ENCODE measurements at regions not wholly inside any gene's neighbourhood (a gene's known extent, or its start where the extent isn't known, plus 50 kb on each side); places are given as distances from the start of the nearest gene placed in this dataset.

DNA sequence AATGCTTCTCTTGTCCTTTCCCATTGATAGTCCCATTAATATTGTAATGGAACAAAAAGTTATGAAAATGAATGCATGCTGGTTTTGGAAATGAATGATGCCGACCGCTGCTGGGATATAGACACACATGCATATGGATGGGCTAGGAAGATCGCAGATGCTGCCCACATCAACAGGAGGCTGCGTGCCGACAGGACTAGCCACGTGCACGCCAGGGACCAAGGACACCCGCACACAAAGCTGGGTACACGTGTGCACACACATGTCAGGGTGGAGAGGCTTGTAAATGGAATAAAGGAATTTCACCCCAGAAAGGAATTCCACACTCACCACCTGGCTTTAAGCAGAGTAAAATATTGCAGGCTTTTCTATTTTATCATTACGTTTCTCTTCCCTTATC lies 153.8 kb upstream of the VASH1 start:
- no peak for ATAC-seq
- TF ChIP-seq ZNF8 (CRISPR knock-in tag; IDR thresholded peaks at IDR 0.05) (no peak), ARNTL (CRISPR knock-in tag; IDR thresholded peaks at IDR 0.05; ENCODE audit: borderline replicate concordance, low read depth) (no peak), OSR1 (CRISPR knock-in tag; IDR thresholded peaks at IDR 0.05) (no peak), ZFP3 (CRISPR knock-in tag; IDR thresholded peaks at IDR 0.05) (no peak), ZNF70 (CRISPR knock-in tag; IDR thresholded peaks at IDR 0.05) (no peak), ZC3H10 (CRISPR knock-in tag; IDR thresholded peaks at IDR 0.05) (no peak), RARB (CRISPR knock-in tag; IDR thresholded peaks at IDR 0.05) (no peak), ISL1 (CRISPR knock-in tag; IDR thresholded peaks at IDR 0.05) (no peak), BACH2 (CRISPR knock-in tag; IDR thresholded peaks at IDR 0.05; ENCODE audit: borderline replicate concordance) (no peak), ZFP30 (CRISPR knock-in tag; IDR thresholded peaks at IDR 0.05) (no peak), PPARA (CRISPR knock-in tag; IDR thresholded peaks at IDR 0.05; ENCODE audit: borderline replicate concordance) (no peak), CSDC2 (CRISPR knock-in tag; IDR thresholded peaks at IDR 0.05) (no peak), TOX (CRISPR knock-in tag; IDR thresholded peaks at IDR 0.05; ENCODE audit: borderline replicate concordance) (no peak), SNAI2 (CRISPR knock-in tag; IDR thresholded peaks at IDR 0.05) (no peak), GLIS3 (CRISPR knock-in tag; IDR thresholded peaks at IDR 0.05) (no peak)
- TF ChIP-seq, protein P1, sequence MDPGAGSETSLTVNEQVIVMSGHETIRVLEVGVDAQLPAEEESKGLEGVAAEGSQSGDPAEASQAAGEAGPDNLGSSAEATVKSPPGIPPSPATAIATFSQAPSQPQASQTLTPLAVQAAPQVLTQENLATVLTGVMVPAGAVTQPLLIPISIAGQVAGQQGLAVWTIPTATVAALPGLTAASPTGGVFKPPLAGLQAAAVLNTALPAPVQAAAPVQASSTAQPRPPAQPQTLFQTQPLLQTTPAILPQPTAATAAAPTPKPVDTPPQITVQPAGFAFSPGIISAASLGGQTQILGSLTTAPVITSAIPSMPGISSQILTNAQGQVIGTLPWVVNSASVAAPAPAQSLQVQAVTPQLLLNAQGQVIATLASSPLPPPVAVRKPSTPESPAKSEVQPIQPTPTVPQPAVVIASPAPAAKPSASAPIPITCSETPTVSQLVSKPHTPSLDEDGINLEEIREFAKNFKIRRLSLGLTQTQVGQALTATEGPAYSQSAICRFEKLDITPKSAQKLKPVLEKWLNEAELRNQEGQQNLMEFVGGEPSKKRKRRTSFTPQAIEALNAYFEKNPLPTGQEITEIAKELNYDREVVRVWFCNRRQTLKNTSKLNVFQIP (CRISPR knock-in tag; IDR thresholded peaks at IDR 0.05; ENCODE audit: borderline replicate concordance, low read depth) = no peak
- TF ChIP-seq, protein P2, sequence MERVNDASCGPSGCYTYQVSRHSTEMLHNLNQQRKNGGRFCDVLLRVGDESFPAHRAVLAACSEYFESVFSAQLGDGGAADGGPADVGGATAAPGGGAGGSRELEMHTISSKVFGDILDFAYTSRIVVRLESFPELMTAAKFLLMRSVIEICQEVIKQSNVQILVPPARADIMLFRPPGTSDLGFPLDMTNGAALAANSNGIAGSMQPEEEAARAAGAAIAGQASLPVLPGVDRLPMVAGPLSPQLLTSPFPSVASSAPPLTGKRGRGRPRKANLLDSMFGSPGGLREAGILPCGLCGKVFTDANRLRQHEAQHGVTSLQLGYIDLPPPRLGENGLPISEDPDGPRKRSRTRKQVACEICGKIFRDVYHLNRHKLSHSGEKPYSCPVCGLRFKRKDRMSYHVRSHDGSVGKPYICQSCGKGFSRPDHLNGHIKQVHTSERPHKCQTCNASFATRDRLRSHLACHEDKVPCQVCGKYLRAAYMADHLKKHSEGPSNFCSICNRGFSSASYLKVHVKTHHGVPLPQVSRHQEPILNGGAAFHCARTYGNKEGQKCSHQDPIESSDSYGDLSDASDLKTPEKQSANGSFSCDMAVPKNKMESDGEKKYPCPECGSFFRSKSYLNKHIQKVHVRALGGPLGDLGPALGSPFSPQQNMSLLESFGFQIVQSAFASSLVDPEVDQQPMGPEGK (CRISPR knock-in tag; IDR thresholded peaks at IDR 0.05; ENCODE audit: borderline replicate concordance) = no peak
- TF ChIP-seq, protein P3, sequence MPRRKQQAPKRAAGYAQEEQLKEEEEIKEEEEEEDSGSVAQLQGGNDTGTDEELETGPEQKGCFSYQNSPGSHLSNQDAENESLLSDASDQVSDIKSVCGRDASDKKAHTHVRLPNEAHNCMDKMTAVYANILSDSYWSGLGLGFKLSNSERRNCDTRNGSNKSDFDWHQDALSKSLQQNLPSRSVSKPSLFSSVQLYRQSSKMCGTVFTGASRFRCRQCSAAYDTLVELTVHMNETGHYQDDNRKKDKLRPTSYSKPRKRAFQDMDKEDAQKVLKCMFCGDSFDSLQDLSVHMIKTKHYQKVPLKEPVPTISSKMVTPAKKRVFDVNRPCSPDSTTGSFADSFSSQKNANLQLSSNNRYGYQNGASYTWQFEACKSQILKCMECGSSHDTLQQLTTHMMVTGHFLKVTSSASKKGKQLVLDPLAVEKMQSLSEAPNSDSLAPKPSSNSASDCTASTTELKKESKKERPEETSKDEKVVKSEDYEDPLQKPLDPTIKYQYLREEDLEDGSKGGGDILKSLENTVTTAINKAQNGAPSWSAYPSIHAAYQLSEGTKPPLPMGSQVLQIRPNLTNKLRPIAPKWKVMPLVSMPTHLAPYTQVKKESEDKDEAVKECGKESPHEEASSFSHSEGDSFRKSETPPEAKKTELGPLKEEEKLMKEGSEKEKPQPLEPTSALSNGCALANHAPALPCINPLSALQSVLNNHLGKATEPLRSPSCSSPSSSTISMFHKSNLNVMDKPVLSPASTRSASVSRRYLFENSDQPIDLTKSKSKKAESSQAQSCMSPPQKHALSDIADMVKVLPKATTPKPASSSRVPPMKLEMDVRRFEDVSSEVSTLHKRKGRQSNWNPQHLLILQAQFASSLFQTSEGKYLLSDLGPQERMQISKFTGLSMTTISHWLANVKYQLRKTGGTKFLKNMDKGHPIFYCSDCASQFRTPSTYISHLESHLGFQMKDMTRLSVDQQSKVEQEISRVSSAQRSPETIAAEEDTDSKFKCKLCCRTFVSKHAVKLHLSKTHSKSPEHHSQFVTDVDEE (CRISPR knock-in tag; IDR thresholded peaks at IDR 0.05) = no peak
- TF ChIP-seq, protein P4, sequence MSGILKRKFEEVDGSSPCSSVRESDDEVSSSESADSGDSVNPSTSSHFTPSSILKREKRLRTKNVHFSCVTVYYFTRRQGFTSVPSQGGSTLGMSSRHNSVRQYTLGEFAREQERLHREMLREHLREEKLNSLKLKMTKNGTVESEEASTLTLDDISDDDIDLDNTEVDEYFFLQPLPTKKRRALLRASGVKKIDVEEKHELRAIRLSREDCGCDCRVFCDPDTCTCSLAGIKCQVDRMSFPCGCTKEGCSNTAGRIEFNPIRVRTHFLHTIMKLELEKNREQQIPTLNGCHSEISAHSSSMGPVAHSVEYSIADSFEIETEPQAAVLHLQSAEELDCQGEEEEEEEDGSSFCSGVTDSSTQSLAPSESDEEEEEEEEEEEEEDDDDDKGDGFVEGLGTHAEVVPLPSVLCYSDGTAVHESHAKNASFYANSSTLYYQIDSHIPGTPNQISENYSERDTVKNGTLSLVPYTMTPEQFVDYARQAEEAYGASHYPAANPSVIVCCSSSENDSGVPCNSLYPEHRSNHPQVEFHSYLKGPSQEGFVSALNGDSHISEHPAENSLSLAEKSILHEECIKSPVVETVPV (CRISPR knock-in tag; IDR thresholded peaks at IDR 0.05) = no peak
- TF ChIP-seq, protein P5, sequence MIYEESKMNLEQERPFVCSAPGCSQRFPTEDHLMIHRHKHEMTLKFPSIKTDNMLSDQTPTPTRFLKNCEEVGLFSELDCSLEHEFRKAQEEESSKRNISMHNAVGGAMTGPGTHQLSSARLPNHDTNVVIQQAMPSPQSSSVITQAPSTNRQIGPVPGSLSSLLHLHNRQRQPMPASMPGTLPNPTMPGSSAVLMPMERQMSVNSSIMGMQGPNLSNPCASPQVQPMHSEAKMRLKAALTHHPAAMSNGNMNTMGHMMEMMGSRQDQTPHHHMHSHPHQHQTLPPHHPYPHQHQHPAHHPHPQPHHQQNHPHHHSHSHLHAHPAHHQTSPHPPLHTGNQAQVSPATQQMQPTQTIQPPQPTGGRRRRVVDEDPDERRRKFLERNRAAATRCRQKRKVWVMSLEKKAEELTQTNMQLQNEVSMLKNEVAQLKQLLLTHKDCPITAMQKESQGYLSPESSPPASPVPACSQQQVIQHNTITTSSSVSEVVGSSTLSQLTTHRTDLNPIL (CRISPR knock-in tag; IDR thresholded peaks at IDR 0.05; ENCODE audit: low read depth) = no peak

DNA sequence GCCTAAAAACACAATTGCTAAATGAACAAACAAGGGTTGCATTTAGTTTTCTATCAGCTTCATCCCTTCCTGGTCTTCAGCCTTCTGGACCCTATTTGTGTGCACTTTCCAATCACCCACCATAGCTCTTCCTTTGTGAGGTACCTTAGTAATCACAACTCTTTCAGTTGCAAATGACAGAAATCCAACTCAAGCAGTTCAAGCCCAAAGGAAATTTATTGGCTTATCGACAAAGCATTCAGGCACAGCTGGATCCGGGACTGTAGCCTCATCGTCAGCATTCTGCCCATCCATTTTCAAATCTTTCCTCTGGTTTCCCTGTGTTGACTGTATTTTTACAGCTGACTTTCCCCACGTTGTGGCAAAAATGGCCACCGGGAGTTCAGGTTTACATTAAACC lies 148.6 kb upstream of the VASH1 start:
- no peak for ATAC-seq
- TF ChIP-seq ZNF70 (CRISPR knock-in tag; IDR thresholded peaks at IDR 0.05) (no peak), ZNF8 (CRISPR knock-in tag; IDR thresholded peaks at IDR 0.05) (no peak), OSR1 (CRISPR knock-in tag; IDR thresholded peaks at IDR 0.05) (no peak), ARNTL (CRISPR knock-in tag; IDR thresholded peaks at IDR 0.05; ENCODE audit: borderline replicate concordance, low read depth) (no peak), TOX (CRISPR knock-in tag; IDR thresholded peaks at IDR 0.05; ENCODE audit: borderline replicate concordance) (no peak)

DNA sequence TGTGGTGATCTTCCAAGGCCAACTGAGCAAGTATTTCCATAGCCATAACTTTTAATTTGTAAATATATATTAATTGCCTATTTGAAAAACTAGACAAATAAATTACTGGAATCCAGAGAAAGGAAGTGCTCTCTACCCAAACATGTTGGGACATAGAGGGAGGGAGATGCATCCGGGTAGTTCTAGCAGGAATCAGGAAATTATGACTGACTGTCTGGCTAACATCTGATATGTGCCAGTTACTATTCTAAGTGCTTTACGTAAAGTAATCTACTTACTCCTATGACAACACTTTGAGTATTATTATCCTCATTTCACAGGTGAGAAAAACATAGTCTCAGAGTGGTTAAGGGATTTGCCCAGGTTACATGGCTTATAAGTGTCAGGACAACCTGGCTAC lies 147.7 kb upstream of the VASH1 start:
- TF ChIP-seq OSR1 (CRISPR knock-in tag; IDR thresholded peaks at IDR 0.05) (no peak), ZFP30 (CRISPR knock-in tag; IDR thresholded peaks at IDR 0.05) (no peak), TOX (CRISPR knock-in tag; IDR thresholded peaks at IDR 0.05; ENCODE audit: borderline replicate concordance) (no peak), ZC3H10 (CRISPR knock-in tag; IDR thresholded peaks at IDR 0.05) (no peak), ZFP3 (CRISPR knock-in tag; IDR thresholded peaks at IDR 0.05) (no peak), ZNF8 (CRISPR knock-in tag; IDR thresholded peaks at IDR 0.05) (no peak), RARB (CRISPR knock-in tag; IDR thresholded peaks at IDR 0.05) (no peak), GLIS3 (CRISPR knock-in tag; IDR thresholded peaks at IDR 0.05) (no peak)
- TF ChIP-seq, protein P1 (CRISPR knock-in tag; IDR thresholded peaks at IDR 0.05; ENCODE audit: borderline replicate concordance, low read depth) = no peak
- TF ChIP-seq, protein P4 (CRISPR knock-in tag; IDR thresholded peaks at IDR 0.05) = no peak
- no peak for ATAC-seq
